Spinal cord (tissue), 9 donors: ENCODE measurements at regions not wholly inside any gene's neighbourhood (a gene's known extent, or its start where the extent isn't known, plus 50 kb on each side); places are given as distances from the start of the nearest gene placed in this dataset.
"Not testable (repeated sequence)": the region's sequence is repeated elsewhere in the genome, so short reads cannot be mapped to it uniquely, and the experiment has no call there.

Experiments used
- DNase-seq, 6 donors: peaks; one replicate each; pipeline versions ENCODE4 v3.0.0 to v3.0.0-alpha.2; 2013 to 2015; ENCODE audit warnings: low spot score in 6 of 6, low read depth in 4 of 6
- H3K27ac ChIP-seq: one replicate; pipeline ENCODE4 v1.5.1; 2013; ENCODE audit warnings: low read depth, low read length, control low read depth
- H3K27me3 ChIP-seq: one replicate; pipeline ENCODE4 v1.6.1; 2013; ENCODE audit warnings: low read length; ENCODE audit not compliant: control insufficient read depth, insufficient read depth
- H3K36me3 ChIP-seq: one replicate; pipeline ENCODE4 v1.6.1; 2013; ENCODE audit warnings: low read length; ENCODE audit not compliant: control insufficient read depth, insufficient read depth
- H3K4me1 ChIP-seq: one replicate; pipeline ENCODE4 v1.6.1; 2013; ENCODE audit warnings: low read length; ENCODE audit not compliant: control insufficient read depth, insufficient read depth
- H3K4me3 ChIP-seq: one replicate; pipeline ENCODE4 v1.5.1; 2013; ENCODE audit warnings: low read depth, low read length, control low read depth
- H3K9me3 ChIP-seq: one replicate; pipeline ENCODE4 v1.6.1; 2013; ENCODE audit warnings: low read length; ENCODE audit not compliant: control insufficient read depth, insufficient read depth
- WGBS: methylation state at CpG from one replicate; pipeline ENCODE4 v1.1.5; 2013; ENCODE audit warnings: missing lambda C conversion rate; ENCODE audit not compliant: insufficient coverage; 5-methylcytosine and 5-hydroxymethylcytosine counted together
- donor health status: healthy.

DNA sequence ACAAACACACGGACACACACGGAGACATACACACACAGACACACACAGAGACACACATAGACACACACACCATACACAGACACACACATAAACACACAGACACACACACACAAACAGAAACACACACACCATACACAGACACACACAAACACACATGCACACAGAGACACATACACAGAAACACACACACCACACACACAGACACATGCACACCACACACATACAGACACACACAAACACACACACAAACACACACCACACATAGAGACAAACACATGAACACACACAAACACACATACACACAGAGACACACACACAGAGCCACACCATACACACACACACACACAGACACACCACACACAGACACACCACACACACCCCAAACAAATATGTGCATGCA lies 152.7 kb upstream of the FOXD4L5 start:
- Histone ChIP-seq H3K4me1 (no peaks in the 10 kb centered on the region), H3K4me3 (no peak overlapping the region), H3K27ac (no peak overlapping the region), H3K36me3 (no peaks in the 10 kb centered on the region), H3K9me3 (peaks cover 1% of the 10 kb centered on the region), H3K27me3 (no peaks in the 10 kb centered on the region)
- WGBS: 62% methylated on average over 2 of the region's 2 CpGs
- no peak for DNase-seq

DNA sequence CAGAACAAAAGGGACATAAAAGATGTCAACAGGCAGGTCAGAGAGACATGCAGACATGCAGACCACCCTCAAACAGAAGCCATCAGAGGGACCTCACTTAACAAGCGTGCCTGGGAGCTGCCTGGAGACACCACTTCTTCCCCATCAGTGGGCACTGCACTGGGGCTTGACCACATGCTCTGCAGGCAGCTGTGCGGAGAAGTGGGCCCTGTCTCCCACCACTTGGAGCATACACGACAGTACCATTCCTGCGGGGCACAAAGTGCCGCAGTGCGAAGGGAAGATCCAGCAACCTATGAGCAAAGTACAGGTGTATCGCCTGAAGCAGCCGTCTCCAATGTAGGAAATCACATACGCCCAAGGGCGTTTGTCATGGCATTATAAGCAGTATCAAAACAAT lies 150.5 kb upstream of the FOXD4L5 start:
- Histone ChIP-seq H3K36me3 (no peaks in the 10 kb centered on the region), H3K27me3 (no peaks in the 10 kb centered on the region), H3K4me3 (no peak overlapping the region), H3K4me1 (no peaks in the 10 kb centered on the region), H3K27ac (no peak overlapping the region), H3K9me3 (peaks cover 2% of the 10 kb centered on the region)
- DNase-seq: no peak
- WGBS: 81% methylated on average over 10 of the region's 10 CpGs

DNA sequence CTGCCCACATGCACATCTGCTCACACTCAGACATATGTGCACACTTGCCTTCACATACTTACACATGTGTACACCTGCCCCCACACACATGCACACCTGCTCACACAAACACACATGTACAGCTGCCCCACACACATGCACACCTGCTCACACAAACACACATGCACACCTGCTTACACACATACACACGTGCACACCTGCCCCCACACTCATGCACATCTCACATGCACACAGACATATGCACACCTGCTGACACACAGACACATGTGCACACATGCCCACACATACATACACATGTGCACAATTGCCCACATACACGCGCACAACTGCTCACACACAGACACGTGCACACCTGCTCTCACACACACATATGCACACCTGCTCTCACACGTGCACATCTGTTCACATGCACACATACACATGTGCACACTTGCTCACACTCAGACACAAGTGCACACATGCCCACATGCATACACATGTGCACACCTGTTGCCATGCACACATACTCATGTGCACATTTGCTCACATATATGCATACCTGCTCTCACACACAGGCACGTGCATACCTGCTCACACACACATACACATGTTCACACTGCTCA lies 147.8 kb upstream of the FOXD4L5 start:
- Histone ChIP-seq H3K4me3 (no peak overlapping the region), H3K9me3 (peaks cover 4% of the 10 kb centered on the region)
- 80% methylated on average over 6 of the region's 6 CpGs for WGBS

DNA sequence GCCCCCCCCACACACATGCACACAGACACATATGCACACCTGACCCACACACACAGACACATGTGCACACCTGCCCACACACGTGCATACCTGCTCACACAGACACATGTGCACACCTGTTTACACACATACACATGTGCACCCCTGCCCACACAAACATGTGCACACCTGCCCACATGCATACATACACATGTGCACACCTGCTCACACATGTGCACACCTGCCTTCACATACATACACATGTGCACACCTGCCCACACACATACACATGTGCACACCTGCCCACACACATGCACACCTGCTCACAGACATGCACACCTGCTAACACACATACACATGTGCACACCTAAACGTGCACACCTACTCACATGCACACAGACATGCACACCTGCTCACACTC lies 147.0 kb upstream of the FOXD4L5 start:
- H3K9me3 ChIP-seq: peaks cover 4% of the 10 kb centered on the region

More for the DNA sequence above, 147.8 kb upstream of the FOXD4L5 start:
- Histone ChIP-seq H3K27ac (no peak overlapping the region), H3K36me3 (no peaks in the 10 kb centered on the region), H3K27me3 (no peaks in the 10 kb centered on the region), H3K4me1 (no peaks in the 10 kb centered on the region)
- no peak for DNase-seq

DNA sequence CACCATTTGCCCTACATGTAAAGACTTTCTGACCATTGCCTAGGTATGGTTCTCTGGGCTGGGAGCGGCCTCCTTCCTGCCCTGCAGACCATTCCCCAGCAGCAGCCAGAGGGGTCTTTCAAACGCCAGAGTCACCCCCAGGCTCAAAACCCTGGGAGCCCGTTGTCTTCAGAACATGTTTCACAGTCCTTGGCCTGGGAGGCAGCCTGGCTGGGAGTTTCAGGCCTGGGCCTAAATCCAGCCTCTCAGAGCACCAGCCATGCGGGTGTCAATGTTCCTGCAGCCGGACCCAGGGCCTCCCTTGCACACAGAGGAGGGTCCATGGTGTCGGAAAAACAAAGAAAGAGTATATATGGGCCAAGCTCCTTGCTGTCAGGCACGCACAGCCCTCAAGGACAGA lies 145.2 kb upstream of the FOXD4L5 start:
- H3K4me1 ChIP-seq: no peaks in the 10 kb centered on the region
- H3K27me3 ChIP-seq: no peaks in the 10 kb centered on the region
- no peaks in the 10 kb centered on the region for H3K36me3 ChIP-seq
- 64% methylated on average over 7 of the region's 7 CpGs for WGBS
- H3K9me3 ChIP-seq: peaks cover 11% of the 10 kb centered on the region
- H3K4me3 ChIP-seq: no peak overlapping the region
- no peak for DNase-seq
- no peak overlapping the region for H3K27ac ChIP-seq

More for the DNA sequence above, 147.0 kb upstream of the FOXD4L5 start:
- Histone ChIP-seq H3K36me3 (no peaks in the 10 kb centered on the region), H3K27me3 (no peaks in the 10 kb centered on the region), H3K4me1 (no peaks in the 10 kb centered on the region), H3K4me3 (no peak overlapping the region), H3K27ac (no peak overlapping the region)
- WGBS: 68% methylated on average over 2 of the region's 2 CpGs
- no peak for DNase-seq

DNA sequence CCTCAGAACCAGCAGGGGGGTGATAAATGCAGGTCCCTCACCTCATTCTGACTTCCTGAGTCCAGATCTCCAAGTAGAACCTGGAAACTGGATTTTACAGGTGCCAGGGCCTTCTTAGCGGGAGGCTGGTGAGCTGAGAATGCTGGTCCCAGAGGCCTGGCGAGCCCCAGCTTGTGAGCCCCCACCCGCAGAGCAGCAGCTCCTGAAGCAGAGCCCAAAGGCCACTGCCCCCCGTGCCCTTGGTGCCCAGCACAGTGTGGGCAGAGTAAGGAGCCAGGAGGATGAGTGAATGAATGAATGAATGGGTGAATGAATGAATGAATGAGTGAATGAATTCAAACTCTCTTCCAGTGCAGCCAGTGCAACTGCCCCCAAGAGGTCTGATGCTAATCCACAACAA lies 142.4 kb upstream of the FOXD4L5 start:
- H3K27me3 ChIP-seq, H3K27ac ChIP-seq, H3K36me3 ChIP-seq, H3K4me3 ChIP-seq, H3K4me1 ChIP-seq, DNase-seq: not testable (repeated sequence)
- H3K9me3 ChIP-seq: peaks cover 13% of the 10 kb centered on the region
- 76% methylated on average over 4 of the region's 4 CpGs for WGBS

DNA sequence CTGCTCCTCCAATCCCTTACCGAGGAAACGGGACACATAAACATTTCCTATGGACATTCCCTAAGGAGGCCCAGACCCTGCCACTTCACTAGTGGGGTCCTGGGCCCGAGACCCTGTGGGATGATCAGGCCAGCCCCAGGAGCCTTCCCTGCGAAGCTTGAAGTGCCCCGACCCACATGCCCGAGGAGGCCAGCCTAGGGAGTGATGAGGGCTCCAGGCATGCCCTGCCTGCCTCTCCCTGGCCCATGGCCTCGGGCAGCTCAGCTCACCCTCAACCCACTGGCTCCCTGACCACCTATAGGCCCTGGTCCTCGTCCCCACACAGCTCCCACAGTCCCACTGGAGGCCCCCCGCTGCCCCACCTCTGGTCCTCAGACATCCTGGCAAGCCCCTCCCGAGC lies 141.8 kb upstream of the FOXD4L5 start:
- not testable (repeated sequence) for H3K27me3 ChIP-seq, H3K4me1 ChIP-seq, H3K4me3 ChIP-seq, H3K27ac ChIP-seq, DNase-seq, H3K36me3 ChIP-seq
- H3K9me3 ChIP-seq: peaks cover 13% of the 10 kb centered on the region
- 73% methylated on average over 7 of the region's 10 CpGs for WGBS

DNA sequence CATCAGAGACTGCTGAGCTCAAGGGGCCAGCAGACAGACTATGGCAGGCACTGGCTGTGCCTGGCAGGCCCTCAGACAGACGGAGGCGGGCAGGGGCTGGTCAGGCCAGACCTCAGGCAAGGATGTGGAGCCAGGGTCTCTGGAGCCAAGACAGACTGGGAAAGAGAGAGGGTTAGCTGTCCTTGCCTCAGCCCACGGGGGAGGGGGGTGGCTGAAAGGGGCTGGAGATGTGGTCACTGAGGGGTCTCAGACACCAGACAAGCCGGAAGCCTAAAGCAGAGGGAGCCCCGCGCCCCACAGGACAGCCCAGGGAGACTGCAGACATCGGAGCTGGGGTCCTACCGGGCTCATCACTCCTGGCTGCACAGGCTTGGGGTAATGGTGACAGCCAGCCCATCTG lies 141.2 kb upstream of the FOXD4L5 start:
- 86% methylated on average over 8 of the region's 8 CpGs for WGBS
- Histone ChIP-seq H3K36me3 (no peaks in the 10 kb centered on the region), H3K9me3 (peaks cover 13% of the 10 kb centered on the region), H3K27me3 (no peaks in the 10 kb centered on the region), H3K27ac (no peak overlapping the region), H3K4me3 (no peak overlapping the region), H3K4me1 (no peaks in the 10 kb centered on the region)
- DNase-seq: no peak

DNA sequence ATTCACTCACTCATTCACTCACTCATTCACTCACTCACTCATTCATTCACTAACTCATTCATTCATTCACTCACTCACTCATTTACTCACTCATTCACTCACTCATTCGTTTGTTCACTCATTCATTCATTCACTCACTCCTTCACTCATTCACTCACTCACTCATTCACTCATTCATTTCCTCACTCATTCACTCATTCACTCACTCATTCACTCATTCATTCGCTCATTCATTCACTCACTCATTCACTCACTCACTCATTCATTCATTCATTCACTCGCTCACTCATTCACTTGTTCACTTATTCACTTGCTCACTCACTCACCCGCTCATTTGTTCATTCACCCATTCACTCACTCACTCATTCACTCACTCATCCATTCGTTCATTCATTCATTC lies 140.2 kb upstream of the FOXD4L5 start:
- not testable (repeated sequence) for H3K4me3 ChIP-seq, H3K36me3 ChIP-seq, DNase-seq, H3K4me1 ChIP-seq, H3K27me3 ChIP-seq, H3K27ac ChIP-seq
- H3K9me3 ChIP-seq: peaks cover 12% of the 10 kb centered on the region
- WGBS: 43% methylated on average over 5 of the region's 5 CpGs

DNA sequence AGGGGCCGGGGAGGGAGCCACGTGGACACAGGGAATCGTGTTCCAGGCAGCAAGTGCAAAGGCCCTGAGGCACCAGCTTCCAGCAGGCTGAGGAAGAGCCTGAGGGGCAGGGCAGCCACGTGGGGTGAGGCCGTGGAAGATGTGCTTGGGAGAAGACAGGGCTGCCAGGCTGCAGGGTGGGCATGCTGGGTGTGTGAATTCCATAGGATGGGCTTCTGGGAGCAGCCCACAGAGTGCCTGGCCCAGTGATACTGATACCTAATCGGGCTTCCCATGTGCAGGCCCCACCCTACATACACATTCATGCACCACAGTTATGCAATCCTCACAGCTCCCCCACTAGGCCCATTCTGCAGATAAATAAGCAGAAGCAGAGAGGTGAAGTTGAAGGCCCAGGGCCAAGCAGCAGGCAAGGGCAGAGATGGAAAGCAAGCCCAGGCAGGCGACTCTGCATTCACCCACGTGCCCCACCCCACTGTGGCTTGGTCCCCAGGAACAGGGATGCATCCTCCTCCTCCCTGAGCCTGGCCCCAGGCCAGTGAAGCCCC lies 139.5 kb upstream of the FOXD4L5 start:
- not testable (repeated sequence) for H3K4me1 ChIP-seq, H3K27ac ChIP-seq, H3K27me3 ChIP-seq, DNase-seq, H3K36me3 ChIP-seq, H3K4me3 ChIP-seq
- peaks cover 12% of the 10 kb centered on the region for H3K9me3 ChIP-seq
- WGBS: 77% methylated on average over 5 of the region's 8 CpGs
